GM23338 (cell line): ENCODE measurements at regions not wholly inside any gene's neighbourhood (a gene's known extent, or its start where the extent isn't known, plus 50 kb on each side); places are given as distances from the start of the nearest gene placed in this dataset.

Source experiments
- ATAC-seq: fragments of 200-7000 bp; cut with Tn5 transposase; 3 replicates; pipeline ENCODE4 v1.9.1; 2020
- DNase-seq: peaks from one replicate; pipeline ENCODE4 v3.0.0-alpha.2; 2015; ENCODE audit warnings: low spot score
- H2AFZ ChIP-seq: fragments of 200-600 bp; sonication (generic); 2 replicates; pipeline ENCODE4 v1.8.0; 2016; ENCODE audit warnings: antibody characterized with exemption, mild to moderate bottlenecking, moderate library complexity
- H3F3A ChIP-seq: fragments of 200-600 bp; sonication (generic); replicated peaks from 2 replicates; pipeline ENCODE4 v1.8.0; 2017; ENCODE audit warnings: antibody characterized with exemption, mixed run types, low read depth
- H3K27ac ChIP-seq: fragments of 200-600 bp; sonication (generic); 2 replicates; pipeline ENCODE4 v1.6.1; 2016; ENCODE audit warnings: low read depth
- H3K27me3 ChIP-seq: fragments of 200-600 bp; sonication (generic); 2 replicates; pipeline ENCODE4 v1.8.0; 2016; ENCODE audit warnings: mild to moderate bottlenecking, mixed run types, moderate library complexity; ENCODE audit not compliant: insufficient read depth
- H3K36me3 ChIP-seq: fragments of 200-600 bp; sonication (generic); 2 replicates; pipeline ENCODE4 v1.8.0; 2016; ENCODE audit warnings: mild to moderate bottlenecking; ENCODE audit not compliant: insufficient read depth
- H3K4me1 ChIP-seq: fragments of 200-600 bp; sonication (generic); 2 replicates; pipeline ENCODE4 v1.8.0; 2016; ENCODE audit warnings: mild to moderate bottlenecking, moderate library complexity; ENCODE audit not compliant: insufficient read depth
- H3K4me2 ChIP-seq: fragments of 200-600 bp; sonication (generic); 2 replicates; pipeline ENCODE4 v1.7.1; 2017; ENCODE audit warnings: mixed run types
- H3K4me3 ChIP-seq: fragments of 200-600 bp; sonication (generic); 2 replicates; pipeline ENCODE4 v1.6.1; 2016; ENCODE audit warnings: mixed run types
- H3K79me2 ChIP-seq: fragments of 200-600 bp; sonication (generic); replicated peaks from 2 replicates; pipeline ENCODE4 v1.8.0; 2017; ENCODE audit warnings: mild to moderate bottlenecking; ENCODE audit not compliant: insufficient read depth
- H3K9me2 ChIP-seq: fragments of 200-600 bp; sonication (generic); 2 replicates; pipeline ENCODE4 v1.8.0; 2017; ENCODE audit not compliant: insufficient read depth
- H4K20me1 ChIP-seq: fragments of 200-600 bp; sonication (generic); replicated peaks from 2 replicates; pipeline ENCODE4 v1.8.0; 2017; ENCODE audit warnings: mild to moderate bottlenecking; ENCODE audit not compliant: insufficient read depth
- H3K27ac Mint-ChIP-seq: 2 replicates; pipeline ENCODE4 v1.8.0; 2020; ENCODE audit warnings: inconsistent platforms, mild to moderate bottlenecking, moderate library complexity, mixed read lengths
- H3K27me3 Mint-ChIP-seq: 3 replicates; pipeline ENCODE4 v1.8.0; 2022; ENCODE audit warnings: low read depth, mild to moderate bottlenecking, moderate library complexity, mixed read lengths, inconsistent platforms; ENCODE audit not compliant: insufficient read depth, poor library complexity
- H3K36me3 Mint-ChIP-seq: 3 replicates; pipeline ENCODE4 v1.8.0; 2021; ENCODE audit warnings: low read depth, mild to moderate bottlenecking, inconsistent platforms, moderate library complexity, mixed read lengths
- H3K4me1 Mint-ChIP-seq: 3 replicates; pipeline ENCODE4 v1.8.0; 2020; ENCODE audit warnings: mild to moderate bottlenecking, inconsistent platforms, mixed read lengths
- H3K4me3 Mint-ChIP-seq: 3 replicates; pipeline ENCODE4 v1.8.0; 2021; ENCODE audit warnings: moderate library complexity, mild to moderate bottlenecking, inconsistent platforms, mixed read lengths
- H3K9me3 Mint-ChIP-seq: 3 replicates; pipeline ENCODE4 v1.8.0; 2020; ENCODE audit warnings: moderate library complexity, mild to moderate bottlenecking, inconsistent platforms, mixed read lengths
- CREB1 ChIP-seq: fragments of 250-450 bp; sonication (Bioruptor Pico); IDR thresholded peaks from 2 replicates; pipeline ENCODE4 v1.5.0; 2020; ENCODE audit warnings: low read depth, mild to moderate bottlenecking, moderate library complexity
- ETS1 ChIP-seq: IDR thresholded peaks from 2 replicates; pipeline ENCODE4 v1.6.1; 2016; ENCODE audit warnings: antibody characterized with exemption
- EZH2 ChIP-seq: fragments of 200-600 bp; sonication (generic); IDR thresholded peaks from one replicate; pipeline ENCODE4 v1.8.0; 2017; ENCODE audit warnings: antibody characterized with exemption, mild to moderate bottlenecking, low read depth; ENCODE audit not compliant: unreplicated experiment
- NANOG ChIP-seq: IDR thresholded peaks from 2 replicates; pipeline ENCODE4 v1.6.1; 2016; ENCODE audit warnings: antibody characterized with exemption, borderline replicate concordance
- POLR2AphosphoS5 ChIP-seq: IDR thresholded peaks from 2 replicates; pipeline ENCODE4 v1.6.1; 2016; ENCODE audit warnings: antibody characterized with exemption, low read depth
- REST ChIP-seq: IDR thresholded peaks from one replicate; pipeline ENCODE4 v1.6.1; 2018; ENCODE audit warnings: antibody characterized with exemption; ENCODE audit not compliant: unreplicated experiment
- ZNF114 ChIP-seq: fragments of 250-450 bp; sonication (Bioruptor Pico); IDR thresholded peaks from 2 replicates; pipeline ENCODE4 v1.5.0; 2020; ENCODE audit warnings: mild to moderate bottlenecking, moderate library complexity

- peaks cover 18% of the 10 kb centered on the region for H3K4me1 Mint-ChIP-seq
- DNase-seq (no peak), ATAC-seq (no peak)
- no peaks in the 10 kb centered on the region for H3K27me3 ChIP-seq
- H3K36me3 Mint-ChIP-seq: no peaks in the 10 kb centered on the region
- H4K20me1 ChIP-seq: no peaks in the 10 kb centered on the region
- no peak overlapping the region for H3K4me2 ChIP-seq
- H3K9me2 ChIP-seq: no peaks in the 10 kb centered on the region
- H3K9me3 Mint-ChIP-seq: no peaks in the 10 kb centered on the region
- no peak overlapping the region for H2AFZ ChIP-seq
- H3K4me3 Mint-ChIP-seq: no peak overlapping the region
- peak overlapping the region; percentile 26; the same call in 1 of the 2 replicates for H3K27ac Mint-ChIP-seq
- H3K27ac ChIP-seq: no peak overlapping the region
- H3F3A ChIP-seq: no peaks in the 10 kb centered on the region
- peaks cover 22% of the 10 kb centered on the region for H3K4me1 ChIP-seq
- no peaks in the 10 kb centered on the region for H3K36me3 ChIP-seq
- H3K79me2 ChIP-seq: no peaks in the 10 kb centered on the region
- no peak overlapping the region for H3K4me3 ChIP-seq
- no peak for TF ChIP-seq CREB1 (CRISPR knock-in tag)
- no peaks in the 10 kb centered on the region for H3K27me3 Mint-ChIP-seq
These were observed 315.0 kb downstream of the SEC23A start for GRCh38 chr14:38788060-38788459.

GRCh38 chr14:38786921-38787320 is 316.1 kb downstream of the SEC23A start:
- Histone ChIP-seq H3K27ac (no peak overlapping the region), H3K4me1 (peaks cover 15% of the 10 kb centered on the region), H3K36me3 (no peaks in the 10 kb centered on the region), H3K4me2 (no peak overlapping the region), H3K27me3 (no peaks in the 10 kb centered on the region), H3F3A (no peaks in the 10 kb centered on the region), H3K79me2 (no peaks in the 10 kb centered on the region), H4K20me1 (no peaks in the 10 kb centered on the region), H3K4me3 (no peak overlapping the region), H3K9me2 (no peaks in the 10 kb centered on the region), H2AFZ (no peak overlapping the region)
- DNase-seq (no peak), ATAC-seq (no peak)
- Mint-ChIP-seq H3K27me3 (no peaks in the 10 kb centered on the region), H3K4me3 (no peak overlapping the region), H3K36me3 (no peaks in the 10 kb centered on the region), H3K4me1 (peaks cover 14% of the 10 kb centered on the region), H3K9me3 (no peaks in the 10 kb centered on the region), H3K27ac (no peak overlapping the region)
- TF ChIP-seq EZH2: no peak
- no peak for TF ChIP-seq ZNF114 (CRISPR knock-in tag)

- no peaks in the 10 kb centered on the region; the same call in 1 of the 2 replicates for H3K9me2 ChIP-seq
- Mint-ChIP-seq H3K4me1 (no peaks in the 10 kb centered on the region), H3K27ac (no peak overlapping the region), H3K9me3 (no peaks in the 10 kb centered on the region), H3K36me3 (no peaks in the 10 kb centered on the region), H3K4me3 (no peak overlapping the region), H3K27me3 (peaks cover 2% of the 10 kb centered on the region)
- H4K20me1 ChIP-seq: no peaks in the 10 kb centered on the region
- no peaks in the 10 kb centered on the region for H3K79me2 ChIP-seq
- H3F3A ChIP-seq: no peaks in the 10 kb centered on the region
- no peak overlapping the region for H2AFZ ChIP-seq
- H3K27ac ChIP-seq: no peak overlapping the region
- ATAC-seq (no peak), DNase-seq (no peak)
- H3K36me3 ChIP-seq: no peaks in the 10 kb centered on the region
- H3K4me1 ChIP-seq: no peaks in the 10 kb centered on the region
- no peaks in the 10 kb centered on the region for H3K27me3 ChIP-seq
- no peak overlapping the region for H3K4me2 ChIP-seq
- no peak overlapping the region for H3K4me3 ChIP-seq
- TF ChIP-seq NANOG: no peak
- TF ChIP-seq REST: no peak
- no peak for TF ChIP-seq ETS1
- no peak for TF ChIP-seq POLR2AphosphoS5
- TF ChIP-seq CREB1 (CRISPR knock-in tag): no peak
These were observed 325.6 kb downstream of the SEC23A start for GRCh38 chr14:38777401-38777800.
